ENCODE measurements at regions not wholly inside any gene's neighbourhood (a gene's known extent, or its start where the extent isn't known, plus 50 kb on each side); places are given as distances from the start of the nearest gene placed in this dataset.

DNA sequence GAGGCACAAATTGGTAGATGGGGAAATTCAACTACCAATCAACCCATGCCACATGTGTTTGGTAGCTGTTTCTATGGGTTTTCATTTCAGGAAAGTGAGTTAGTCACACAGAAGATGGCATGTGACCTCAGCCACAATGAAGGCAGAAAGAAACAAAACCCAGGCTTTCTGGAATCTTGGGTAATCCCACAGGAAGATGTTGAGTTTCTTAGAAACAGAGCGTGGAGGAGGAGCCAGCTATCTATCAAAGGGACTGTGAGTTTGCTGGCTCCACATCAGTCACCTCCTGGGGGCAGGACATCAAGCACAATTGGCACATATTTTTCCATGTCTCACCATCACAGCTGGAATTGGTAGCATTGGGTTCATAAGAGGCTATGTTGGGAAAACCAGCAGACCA is 188.9 kb upstream of the PLXNA2 start:
- no peak overlapping the region for H3K27ac ChIP-seq

GRCh38 chr1:208433971-208434370 is 189.8 kb upstream of the PLXNA2 start:
- no peak for DNase-seq
- no peaks in the 10 kb centered on the region for H3K36me3 ChIP-seq
- H3K27me3 ChIP-seq (ENCODE audit: insufficient read depth, low read depth, severe bottlenecking), result peaks cover 56% of the 10 kb centered on the region
- TF ChIP-seq CTCF (IDR thresholded peaks at IDR 0.05; ENCODE audit: low read depth, low read length), result no peak
- no peaks in the 10 kb centered on the region for H3K9me3 ChIP-seq (ENCODE audit: severe bottlenecking)
- H3K27ac ChIP-seq, result no peak overlapping the region
- H3K4me3 ChIP-seq (ENCODE audit: low read depth, low read length), result no peak overlapping the region

More for the DNA sequence above, 188.9 kb upstream of the PLXNA2 start:
- Histone ChIP-seq H3K9me3 (ENCODE audit: severe bottlenecking) (no peaks in the 10 kb centered on the region), H3K27me3 (ENCODE audit: insufficient read depth, low read depth, severe bottlenecking) (peaks cover 50% of the 10 kb centered on the region), H3K36me3 (no peaks in the 10 kb centered on the region), H3K4me3 (ENCODE audit: low read depth, low read length) (no peak overlapping the region)
- no peak for TF ChIP-seq CTCF (IDR thresholded peaks at IDR 0.05; ENCODE audit: low read depth, low read length)
- no peak for DNase-seq

- DNase-seq, result no peak
Measured at GRCh38 chr1:208437401-208437800, 193.2 kb upstream of the PLXNA2 start.

GRCh38 chr1:208438112-208438699 is 194.0 kb upstream of the PLXNA2 start:
- H3K9me3 ChIP-seq (ENCODE audit: severe bottlenecking), result peaks cover 9% of the 10 kb centered on the region
- TF ChIP-seq CTCF (IDR thresholded peaks at IDR 0.05; ENCODE audit: low read depth, low read length), result no peak
- H3K27ac ChIP-seq, result no peak overlapping the region
- DNase-seq, result no peak
- no peak overlapping the region for H3K4me3 ChIP-seq (ENCODE audit: low read depth, low read length)
- peaks cover 44% of the 10 kb centered on the region for H3K27me3 ChIP-seq (ENCODE audit: insufficient read depth, low read depth, severe bottlenecking)
- no peaks in the 10 kb centered on the region for H3K36me3 ChIP-seq

More at GRCh38 chr1:208437401-208437800, 193.2 kb upstream of the PLXNA2 start:
- Histone ChIP-seq H3K27ac (no peak overlapping the region), H3K9me3 (ENCODE audit: severe bottlenecking) (peaks cover 3% of the 10 kb centered on the region), H3K27me3 (ENCODE audit: insufficient read depth, low read depth, severe bottlenecking) (peaks cover 47% of the 10 kb centered on the region), H3K4me3 (ENCODE audit: low read depth, low read length) (no peak overlapping the region), H3K36me3 (no peaks in the 10 kb centered on the region)
- no peak for TF ChIP-seq CTCF (IDR thresholded peaks at IDR 0.05; ENCODE audit: low read depth, low read length)

GRCh38 chr1:208445758-208446203 is 201.6 kb upstream of the PLXNA2 start:
- no peak for TF ChIP-seq CTCF (IDR thresholded peaks at IDR 0.05; ENCODE audit: low read depth, low read length)
- H3K4me3 ChIP-seq (ENCODE audit: low read depth, low read length), result no peak overlapping the region
- H3K27me3 ChIP-seq (ENCODE audit: insufficient read depth, low read depth, severe bottlenecking), result peaks cover 26% of the 10 kb centered on the region
- DNase-seq, result peak; percentile 19
- no peaks in the 10 kb centered on the region for H3K36me3 ChIP-seq
- H3K9me3 ChIP-seq (ENCODE audit: severe bottlenecking), result peaks cover 10% of the 10 kb centered on the region
- no peak overlapping the region for H3K27ac ChIP-seq

- no peak for TF ChIP-seq CTCF (IDR thresholded peaks at IDR 0.05; ENCODE audit: low read depth, low read length)
- Histone ChIP-seq H3K4me3 (ENCODE audit: low read depth, low read length) (no peak overlapping the region), H3K27me3 (ENCODE audit: insufficient read depth, low read depth, severe bottlenecking) (peaks cover 27% of the 10 kb centered on the region), H3K27ac (no peak overlapping the region), H3K36me3 (no peaks in the 10 kb centered on the region), H3K9me3 (ENCODE audit: severe bottlenecking) (peaks cover 8% of the 10 kb centered on the region)
- DNase-seq, result no peak
Measured at GRCh38 chr1:208446271-208446691, 202.1 kb upstream of the PLXNA2 start.

All from WERI-Rb-1 (cell line).